KBM-7 (cell line): ENCODE measurements at regions not wholly inside any gene's neighbourhood (a gene's known extent, or its start where the extent isn't known, plus 50 kb on each side); places are given as distances from the start of the nearest gene placed in this dataset.
"Not testable (repeated sequence)": the region's sequence is repeated elsewhere in the genome, so short reads cannot be mapped to it uniquely, and the experiment has no call there.

Source experiments
- DNase-seq: peaks from one replicate; pipeline ENCODE4 v3.0.0-alpha.2; 2015
- in situ Hi-C: fragments of 300-500 bp; cut with MboI; formaldehyde crosslinking; loops from 2 replicates; pipeline ENCODE4 v1.14.3; 2020; ENCODE audit warnings: low sequenced_read_pairs, low pct_unique_long_range_greater_than_20kb, mixed read lengths

DNA sequence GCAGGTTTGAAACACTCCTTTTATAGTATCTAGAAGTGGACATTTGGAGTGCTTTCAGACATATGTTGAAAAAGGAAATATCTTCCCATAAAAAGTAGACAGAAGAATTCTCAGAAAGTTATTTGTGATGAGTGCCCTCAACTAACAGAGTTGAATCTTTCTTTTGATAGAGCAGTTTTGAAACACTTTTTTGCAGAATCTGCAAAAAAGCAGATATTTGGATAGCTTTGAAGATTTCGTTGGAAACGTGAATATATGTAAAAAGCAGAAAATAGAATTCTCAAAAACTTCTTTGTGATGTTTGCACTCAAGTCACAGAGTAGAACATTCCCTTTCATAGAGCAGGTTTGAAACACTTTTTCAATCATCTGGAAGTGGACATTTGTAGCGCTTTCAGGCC lies 676.4 kb upstream of the ZNF337 start:
- DNase-seq, in situ Hi-C loops: not testable (repeated sequence)

DNA sequence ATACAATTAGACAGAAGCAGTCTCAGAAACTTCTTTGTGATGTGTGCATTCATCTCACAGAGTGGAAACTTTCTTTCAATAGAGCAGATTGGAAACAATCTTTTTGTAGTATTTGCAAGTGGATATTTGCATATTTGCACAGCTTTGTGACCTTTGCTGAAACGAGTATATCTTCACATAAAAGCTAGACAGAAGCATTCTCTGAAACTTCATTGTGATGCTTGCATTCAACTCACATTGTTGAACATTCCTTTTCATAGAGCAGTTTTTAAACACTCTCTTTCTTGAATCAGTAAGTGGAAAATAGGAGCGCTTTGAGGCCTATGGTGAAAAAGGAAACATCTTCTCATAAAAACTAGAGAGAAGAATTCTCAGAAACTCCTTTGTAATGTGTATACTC lies 657.9 kb upstream of the ZNF337 start:
- no peak for DNase-seq
- in situ Hi-C loops: no loop called here

DNA sequence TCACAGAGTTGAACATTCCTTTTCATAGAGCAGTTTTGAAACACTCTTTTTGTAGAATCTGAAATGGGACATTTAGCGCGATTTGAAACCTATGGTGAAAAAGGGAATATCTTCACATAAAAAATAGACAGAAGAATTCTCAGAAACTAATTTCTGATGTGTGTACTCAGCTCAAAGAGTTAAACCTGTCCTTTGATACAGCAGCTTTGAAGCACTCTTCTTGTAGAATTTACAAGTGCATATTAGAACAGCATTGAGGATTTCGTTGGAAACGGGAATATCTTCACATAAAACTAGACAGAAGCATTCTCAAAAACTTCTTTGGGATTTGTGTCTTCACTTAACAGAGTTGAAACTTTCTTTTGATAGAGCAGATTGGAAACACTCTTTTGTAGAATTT lies 650.7 kb upstream of the ZNF337 start:
- no peak for DNase-seq
- in situ Hi-C loops: no loop called here

DNA sequence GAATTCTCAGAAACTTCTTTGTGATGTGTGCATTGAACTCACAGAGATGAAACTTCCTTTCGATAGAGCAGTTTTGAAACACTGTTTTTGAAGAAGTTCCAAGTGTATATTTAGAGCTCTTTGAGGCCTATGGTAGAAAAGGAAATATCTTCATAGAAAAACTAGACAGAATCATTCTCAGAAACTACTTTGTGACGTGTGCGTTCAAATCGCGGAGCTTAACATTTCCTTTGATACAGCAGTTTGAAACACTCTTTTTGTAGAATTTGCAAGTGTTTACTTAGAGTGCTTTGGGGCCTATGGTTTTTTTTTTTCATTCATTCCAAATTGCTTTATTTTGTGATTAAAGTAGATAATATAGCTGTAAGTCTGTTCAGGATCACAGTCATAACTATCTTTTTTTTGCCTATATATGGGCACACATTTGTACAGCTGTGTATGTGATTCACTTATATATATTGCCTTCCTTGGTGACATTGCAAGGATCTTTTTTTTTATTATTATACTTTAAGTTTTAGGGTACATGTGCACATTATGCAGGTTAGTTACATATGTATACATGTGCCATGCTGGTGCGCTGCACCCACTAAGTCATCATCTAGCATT lies 643.9 kb upstream of the ZNF337 start:
- in situ Hi-C loops, DNase-seq: not testable (repeated sequence)

DNA sequence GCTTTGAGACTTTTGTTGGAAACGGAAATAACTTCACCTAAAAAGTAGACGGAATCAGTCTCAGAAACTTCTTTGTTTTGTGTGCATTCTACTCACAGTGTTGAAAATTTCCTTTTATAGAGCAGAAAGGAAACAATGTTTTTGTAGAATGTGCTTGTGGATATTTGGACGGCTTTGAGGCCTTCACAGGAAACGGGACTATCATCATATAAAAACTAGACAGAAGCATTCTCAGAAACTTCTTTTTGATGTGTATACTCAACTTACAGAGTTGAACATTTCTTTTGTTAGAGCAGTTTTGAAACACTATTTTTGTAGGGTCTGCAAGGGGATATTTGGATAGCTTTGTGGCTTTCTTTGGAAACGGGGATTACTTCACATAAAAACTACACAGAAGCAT lies 627.5 kb upstream of the ZNF337 start:
- DNase-seq: no peak
- in situ Hi-C loops: no loop called here

DNA sequence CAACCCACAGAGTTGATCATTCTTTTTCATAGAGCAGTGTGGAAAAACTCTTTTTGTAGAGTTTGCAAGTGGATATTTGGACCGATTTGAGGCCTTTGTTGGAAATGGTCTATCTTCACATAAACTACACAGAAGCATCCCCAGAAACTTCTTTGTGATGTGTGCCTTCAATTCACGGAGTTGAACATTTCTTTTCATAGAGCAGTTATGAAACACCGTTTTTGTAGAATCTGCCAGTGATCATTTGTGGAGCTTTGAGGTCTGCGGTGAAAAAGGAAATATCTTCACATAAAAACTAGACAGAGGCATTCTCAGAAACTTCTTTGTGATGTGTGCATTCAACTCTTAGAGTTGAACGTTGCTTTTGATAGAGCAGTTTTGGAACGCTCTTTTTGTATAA lies 618.4 kb upstream of the ZNF337 start:
- in situ Hi-C loops: no loop called here
- no peak for DNase-seq

DNA sequence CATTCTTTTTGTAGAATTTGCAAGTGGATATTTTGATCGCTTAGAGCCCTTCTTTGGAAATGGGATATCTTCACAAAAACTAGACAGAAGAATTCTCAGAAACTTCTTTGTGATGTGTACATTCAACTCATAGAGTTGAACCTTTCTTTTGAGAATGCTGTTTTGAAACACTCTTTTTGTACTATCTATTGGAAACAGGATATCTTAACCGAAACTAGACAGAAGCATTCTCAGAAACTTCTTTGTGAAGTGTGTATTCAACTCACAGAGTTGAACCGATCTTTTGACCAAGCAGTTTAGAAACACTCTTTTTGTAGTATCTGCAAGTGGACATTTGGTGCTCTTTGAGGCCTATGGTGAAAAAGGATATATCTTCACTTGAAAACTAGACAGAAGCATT lies 613.1 kb upstream of the ZNF337 start:
- in situ Hi-C loops, DNase-seq: not testable (repeated sequence)

DNA sequence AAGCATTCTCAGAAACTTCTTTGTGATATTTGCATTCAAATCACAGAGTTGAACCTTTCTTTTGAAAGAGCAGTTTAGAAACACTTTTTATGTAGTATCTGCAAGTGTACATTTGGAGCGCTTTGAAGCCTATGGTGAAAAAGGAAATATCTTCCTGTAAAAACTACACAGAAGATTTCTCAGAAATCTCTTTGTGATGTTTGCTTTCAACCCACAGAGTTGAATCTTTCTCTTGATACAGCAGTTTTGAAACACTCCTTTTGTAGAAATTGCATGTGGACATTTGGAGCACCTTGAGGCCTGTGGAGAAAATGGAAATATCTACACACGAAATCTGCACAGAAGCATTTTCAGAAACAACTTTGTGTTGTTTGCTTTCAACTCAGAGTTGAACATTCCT lies 612.3 kb upstream of the ZNF337 start:
- in situ Hi-C loops: no loop called here
- no peak for DNase-seq

DNA sequence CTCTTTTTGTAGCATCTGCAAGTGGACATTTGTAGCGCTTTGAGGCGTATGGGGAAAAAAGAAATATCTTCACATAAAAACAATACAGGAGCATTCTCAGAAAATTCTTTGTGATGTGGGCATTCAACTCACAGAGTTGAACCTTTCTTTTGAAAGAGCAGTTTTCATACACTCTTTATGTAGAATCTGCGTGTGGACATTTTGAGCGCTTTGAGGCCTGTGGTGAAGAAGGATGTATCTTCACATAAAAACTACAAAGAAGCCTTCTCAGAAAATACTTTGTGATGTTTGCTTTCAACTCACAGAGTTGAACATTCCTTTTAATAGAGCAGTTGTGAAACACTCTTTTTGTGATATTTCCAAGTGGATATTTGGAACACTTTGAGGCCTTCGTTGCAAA lies 598.4 kb upstream of the ZNF337 start:
- in situ Hi-C loops: no loop called here
- DNase-seq: no peak

DNA sequence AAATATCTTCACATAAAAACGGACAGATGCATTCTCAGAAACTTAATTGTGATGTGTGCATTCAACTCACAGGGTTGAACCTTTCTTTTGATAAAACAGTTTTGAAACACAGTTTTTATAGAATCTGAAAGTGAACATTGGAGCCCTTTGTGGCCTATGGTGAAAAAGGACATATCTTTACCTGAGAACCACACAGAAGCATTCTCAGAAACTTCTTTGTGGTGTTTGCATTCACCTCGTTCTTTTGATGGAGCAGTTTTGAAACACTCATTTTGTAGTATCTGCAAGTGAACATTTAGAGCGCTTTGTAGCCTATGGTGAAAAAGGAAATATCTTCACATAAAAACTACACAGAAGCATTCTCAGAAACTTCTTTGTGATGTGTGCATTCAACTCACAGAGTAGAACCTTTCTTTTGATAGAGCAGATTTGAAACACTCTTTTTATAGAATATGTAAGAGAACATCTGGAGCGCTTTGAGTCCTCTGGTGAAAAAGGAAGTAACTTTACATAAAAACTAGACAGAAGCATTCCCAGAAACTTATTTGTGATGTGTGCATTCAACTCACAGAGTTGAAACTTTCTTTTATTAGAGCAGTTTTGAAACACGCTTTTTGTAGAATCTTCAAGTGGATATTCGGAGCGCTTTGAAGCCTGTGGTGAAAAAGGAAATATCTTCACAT lies 591.9 kb upstream of the ZNF337 start:
- in situ Hi-C loops, DNase-seq: not testable (repeated sequence)

DNA sequence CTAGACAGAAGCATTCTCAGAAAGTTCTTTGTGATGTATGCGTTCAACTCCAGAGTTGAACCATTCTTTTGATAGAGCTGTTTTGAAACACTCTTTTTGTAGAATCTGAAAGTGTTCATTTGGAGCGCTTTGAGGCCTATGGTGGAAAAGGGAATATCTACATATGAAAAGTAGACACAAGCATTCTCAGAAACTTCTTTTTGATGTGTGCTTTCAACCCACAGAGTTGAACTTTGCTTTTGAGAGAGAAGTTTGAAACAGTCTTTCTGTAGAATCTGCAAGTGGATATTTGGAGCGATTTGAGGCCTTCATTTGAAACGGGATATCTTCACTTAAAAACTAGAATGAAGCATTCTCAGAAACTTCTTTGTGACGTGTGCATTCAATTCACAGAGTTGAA lies 582.6 kb upstream of the ZNF337 start:
- in situ Hi-C loops: no loop called here
- no peak for DNase-seq

DNA sequence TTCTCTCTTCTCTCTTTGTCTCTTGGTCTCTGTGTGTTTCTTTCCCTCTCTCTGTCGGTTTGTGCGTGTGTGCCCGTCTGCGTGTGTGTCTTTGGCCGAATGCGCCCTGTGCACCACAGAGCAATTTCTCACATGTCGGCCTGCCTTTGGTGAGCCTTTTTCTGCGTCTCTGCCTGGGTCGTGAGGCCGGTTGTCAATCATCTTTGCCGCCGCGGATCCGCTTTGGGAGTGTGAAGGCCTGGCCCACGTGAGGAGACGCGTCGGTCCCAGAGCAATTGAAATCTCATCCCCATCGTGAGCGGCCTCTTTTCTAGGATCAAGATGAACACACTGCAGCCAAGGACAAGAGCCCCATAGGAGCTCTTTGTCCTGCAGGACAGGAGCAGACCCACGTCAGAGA lies 580.7 kb upstream of the ZNF337 start:
- no peak for DNase-seq
- in situ Hi-C loops: no loop called here

DNA sequence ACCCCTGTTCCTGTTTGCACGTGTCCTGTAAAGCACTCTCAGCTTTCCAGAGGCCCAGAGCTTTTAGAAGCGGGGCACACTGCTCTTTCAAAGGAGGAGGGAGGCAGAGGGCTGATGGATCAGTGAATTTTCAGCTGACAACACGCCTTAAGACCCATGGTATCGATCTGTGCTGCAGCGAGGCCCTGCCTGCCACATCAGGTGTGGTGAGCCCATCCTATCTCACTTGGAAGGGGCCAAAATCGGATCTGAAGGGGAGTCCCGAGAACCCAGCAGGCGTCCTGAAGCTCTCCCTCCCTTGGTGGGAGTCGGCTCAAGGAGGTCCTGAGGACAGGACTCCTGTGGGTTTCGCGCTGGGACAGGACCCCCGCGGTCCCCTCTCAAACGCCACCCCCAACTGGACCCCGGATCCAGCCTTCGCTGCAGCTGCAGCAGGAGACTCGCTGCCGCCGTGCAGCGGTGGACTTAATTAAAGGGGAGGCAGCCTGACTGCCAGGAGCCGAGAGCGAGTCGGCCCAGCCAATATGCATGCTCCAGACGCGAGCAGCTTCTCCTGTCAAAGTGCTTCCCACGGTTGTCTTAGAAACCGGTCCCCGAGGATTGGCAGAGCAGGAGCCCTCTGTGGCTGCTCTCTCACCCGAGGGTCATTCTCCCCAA lies 580.0 kb upstream of the ZNF337 start:
- in situ Hi-C loops: no loop called here
- no peak for DNase-seq

DNA sequence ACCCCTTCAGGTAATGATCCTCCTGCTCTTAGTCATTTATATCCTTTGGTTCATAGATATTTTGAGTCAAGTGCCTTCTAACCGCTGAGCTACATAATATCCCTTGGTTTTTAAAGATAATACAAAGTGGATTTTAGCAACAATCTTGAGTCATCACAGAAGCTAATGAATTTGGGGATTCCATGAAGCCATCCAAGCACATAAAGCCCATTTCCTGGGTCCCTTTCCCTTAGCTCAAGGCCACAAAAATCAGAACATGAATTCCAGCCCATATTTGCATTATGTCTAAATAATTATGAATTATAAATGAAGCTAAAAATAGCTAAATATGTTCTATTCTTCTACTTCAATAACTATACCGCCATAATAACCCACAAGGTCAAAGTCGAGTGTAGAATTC lies 572.1 kb upstream of the ZNF337 start:
- in situ Hi-C loops, DNase-seq: not testable (repeated sequence)

DNA sequence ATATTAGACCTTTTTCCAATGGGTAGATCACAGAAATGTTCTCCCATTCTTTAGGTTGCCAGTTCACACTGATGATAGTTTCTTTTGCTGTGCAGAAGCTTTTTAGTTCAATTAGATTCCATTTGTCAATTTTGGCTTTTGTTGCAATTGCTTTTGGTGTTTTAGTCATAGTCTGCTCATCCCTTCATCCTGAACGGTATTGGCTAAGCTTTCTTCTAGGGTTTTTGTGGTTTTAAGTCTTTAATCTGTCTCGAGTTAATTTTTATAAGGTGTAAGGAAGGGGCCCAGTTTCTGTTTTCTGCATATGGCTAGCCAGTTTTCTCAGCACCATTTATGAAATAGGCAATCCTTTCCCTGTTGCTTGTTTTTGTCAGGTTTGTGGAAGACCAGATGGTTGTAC lies 564.3 kb upstream of the ZNF337 start:
- DNase-seq, in situ Hi-C loops: not testable (repeated sequence)

DNA sequence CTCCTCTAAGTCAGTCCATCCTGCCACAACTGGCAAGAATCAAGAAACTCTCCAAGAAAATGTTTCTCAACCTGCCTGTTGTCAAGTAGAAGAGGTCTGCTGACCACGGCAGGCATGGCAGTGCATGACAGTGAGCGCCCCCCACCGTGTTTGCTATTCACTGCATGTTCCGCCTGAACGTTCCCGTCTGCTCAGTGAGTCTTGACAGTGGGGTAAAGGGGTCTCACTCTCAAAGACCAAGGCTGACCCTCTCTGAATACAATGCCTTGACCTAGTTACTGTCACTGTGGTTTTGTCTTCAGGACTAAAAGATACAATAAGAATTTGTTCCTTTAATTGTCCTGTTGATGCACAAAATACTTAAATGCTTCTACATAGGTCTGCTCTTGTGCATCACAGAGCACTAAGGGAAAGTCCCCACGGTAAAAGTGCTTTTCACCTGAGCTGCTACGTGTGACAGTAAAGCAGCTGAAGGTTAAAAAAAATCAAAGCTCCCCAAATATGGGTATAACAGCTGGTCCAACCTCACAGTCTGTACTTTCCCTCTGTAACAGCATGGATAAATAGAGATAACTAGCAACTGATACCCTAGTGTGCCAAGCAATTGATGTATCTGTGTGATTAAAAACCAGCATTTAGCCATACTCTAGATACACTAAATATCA lies 555.8 kb upstream of the ZNF337 start:
- in situ Hi-C loops, DNase-seq: not testable (repeated sequence)

DNA sequence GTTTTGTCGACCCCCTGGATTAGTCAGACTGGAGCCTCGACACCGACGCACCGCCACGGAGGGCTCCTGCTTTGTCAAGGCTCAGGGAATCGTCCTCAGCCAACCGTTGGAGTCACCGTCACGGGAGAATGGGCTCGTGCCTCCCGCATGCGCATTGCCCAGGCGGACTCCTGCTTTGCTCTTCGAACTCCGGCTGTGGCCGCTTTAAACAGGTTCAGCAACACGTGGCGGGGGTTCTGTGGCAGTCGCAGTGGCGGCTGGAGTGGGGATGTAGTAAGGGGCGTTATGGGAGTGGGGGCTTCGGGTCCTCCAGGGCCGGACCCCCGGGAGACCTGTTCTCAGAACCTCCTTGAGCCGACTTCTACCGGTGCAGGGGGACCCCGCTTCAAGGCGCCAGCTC lies 554.7 kb upstream of the ZNF337 start:
- DNase-seq, in situ Hi-C loops: not testable (repeated sequence)

DNA sequence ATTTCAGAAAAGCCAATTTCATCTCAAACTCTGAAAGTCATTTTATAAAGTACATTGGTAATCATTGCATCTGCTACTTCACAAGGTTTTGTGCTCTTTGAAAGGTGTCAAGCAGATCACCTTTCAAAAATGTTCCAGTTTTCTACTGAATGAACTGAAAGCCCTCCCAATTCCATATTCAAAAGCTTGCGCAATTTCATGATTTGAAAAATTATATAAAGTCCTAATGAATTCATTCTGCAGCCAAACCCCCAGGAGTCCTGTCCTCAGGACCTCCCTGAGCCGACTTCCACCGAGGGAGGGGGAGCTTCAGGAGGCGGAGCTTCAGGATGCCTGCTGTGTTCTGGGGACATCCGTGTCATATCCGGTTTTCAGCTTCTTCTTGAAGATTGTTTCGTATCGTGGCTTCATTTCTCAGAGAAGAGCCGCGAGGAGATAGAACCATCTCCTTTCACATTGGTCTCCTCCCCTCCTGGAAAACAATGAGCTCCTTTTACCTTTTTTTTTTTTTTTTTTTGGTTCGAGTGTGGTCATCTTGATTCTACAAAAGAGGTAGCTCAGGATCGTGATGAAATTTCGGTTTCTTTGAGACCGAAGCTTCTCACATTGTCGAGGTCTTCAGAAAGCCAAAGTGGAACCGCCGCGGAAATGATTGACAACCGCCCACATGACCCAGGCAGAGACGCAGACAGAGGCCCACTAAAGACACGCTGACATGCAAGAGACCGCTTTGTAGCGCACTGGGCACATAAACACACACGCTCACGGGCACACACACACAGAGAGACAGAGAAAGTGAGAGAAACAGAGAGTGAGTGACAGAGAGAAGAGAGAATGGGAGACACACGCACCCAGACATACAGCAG lies 553.8 kb upstream of the ZNF337 start:
- in situ Hi-C loops: not testable (repeated sequence)

DNA sequence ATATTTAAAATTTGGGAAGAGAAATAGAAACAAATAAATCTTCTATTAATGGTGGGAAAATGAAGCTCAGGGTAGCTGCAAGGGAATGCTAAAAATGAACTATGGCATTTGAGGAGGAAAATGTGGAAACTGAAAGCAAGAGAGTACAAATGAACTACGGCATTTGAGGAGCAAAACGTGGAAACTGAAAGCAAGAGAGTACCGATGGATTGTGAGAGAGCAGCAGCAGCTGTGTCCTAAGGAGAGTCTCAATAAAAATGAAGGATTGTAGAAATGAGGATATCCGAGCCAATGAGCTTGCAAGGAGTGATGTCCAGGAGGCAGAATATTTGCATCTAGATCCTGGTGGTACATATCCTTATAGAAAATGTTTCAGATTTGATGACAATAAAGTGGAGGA lies 547.1 kb upstream of the ZNF337 start:
- in situ Hi-C loops: no loop called here
- DNase-seq: no peak

More for the DNA sequence above, 553.8 kb upstream of the ZNF337 start:
- DNase-seq: not testable (repeated sequence)
